HepG2 (cell line): ENCODE measurements at regions not wholly inside any gene's neighbourhood (a gene's known extent, or its start where the extent isn't known, plus 50 kb on each side); places are given as distances from the start of the nearest gene placed in this dataset.

ENCODE experiments used
- ATF5 ChIP-seq: sonication (generic); formaldehyde crosslinking; IDR thresholded peaks from 2 replicates; pipeline ENCODE4 v1.4.0; 2020; ENCODE audit warnings: mild to moderate bottlenecking, low read depth, missing genetic modification reagents
- CSRNP1 ChIP-seq: sonication (generic); formaldehyde crosslinking; IDR thresholded peaks from 2 replicates; pipeline ENCODE4 v1.8.1; 2023; ENCODE audit warnings: mild to moderate bottlenecking, missing genetic modification reagents
- GATA4 ChIP-seq: sonication (generic); IDR thresholded peaks from 2 replicates; pipeline ENCODE4 v1.6.1; 2016; ENCODE audit warnings: antibody characterized with exemption, low read depth, borderline replicate concordance
- GATAD2A ChIP-seq: IDR thresholded peaks from 2 replicates; pipeline ENCODE4 v1.6.1; 2016
- KLF12 ChIP-seq: sonication (generic); formaldehyde crosslinking; IDR thresholded peaks from 2 replicates; pipeline ENCODE4 v1.4.0; 2020; ENCODE audit warnings: missing genetic modification reagents, borderline replicate concordance
- MAFG ChIP-seq: sonication (generic); formaldehyde crosslinking; IDR thresholded peaks from 2 replicates; pipeline ENCODE4 v1.5.1; 2020; ENCODE audit warnings: mild to moderate bottlenecking, missing genetic modification reagents
- NBN ChIP-seq: fragments of 450-650 bp; conservative IDR thresholded peaks from 2 replicates; pipeline ENCODE4 v1.6.1; 2017
- NCOR1 ChIP-seq: fragments of 200-600 bp; sonication (generic); IDR thresholded peaks from 2 replicates; pipeline ENCODE4 v1.7.0; 2017; ENCODE audit warnings: antibody characterized with exemption, low read length, borderline replicate concordance
- RELA ChIP-seq: sonication (generic); formaldehyde crosslinking; IDR thresholded peaks from 2 replicates; pipeline ENCODE4 v1.4.0; 2020; ENCODE audit warnings: missing genetic modification reagents
- TARDBP ChIP-seq: sonication (generic); formaldehyde crosslinking; IDR thresholded peaks from 2 replicates; pipeline ENCODE4 v1.8.0; 2022; ENCODE audit warnings: mild to moderate bottlenecking, missing genetic modification reagents
- ZBTB26 ChIP-seq: IDR thresholded peaks from 2 replicates; pipeline ENCODE4 v1.6.1; 2016; ENCODE audit warnings: missing compliant biosample characterization, missing genetic modification reagents, borderline replicate concordance
- ZBTB34 ChIP-seq: sonication (generic); formaldehyde crosslinking; IDR thresholded peaks from 2 replicates; pipeline ENCODE4 v1.8.0; 2022; ENCODE audit warnings: mild to moderate bottlenecking, missing genetic modification reagents
- ZNF101 ChIP-seq: sonication (generic); formaldehyde crosslinking; IDR thresholded peaks from 2 replicates; pipeline ENCODE4 v1.4.0; 2020; ENCODE audit warnings: mild to moderate bottlenecking, low read depth, missing genetic modification reagents, borderline replicate concordance
- ZNF18 ChIP-seq: sonication (generic); formaldehyde crosslinking; IDR thresholded peaks from 2 replicates; pipeline ENCODE4 v1.8.0; 2022; ENCODE audit warnings: mild to moderate bottlenecking, missing genetic modification reagents; ENCODE audit not compliant: insufficient replicate concordance
- ZNF225 ChIP-seq: sonication (generic); formaldehyde crosslinking; IDR thresholded peaks from 2 replicates; pipeline ENCODE4 v1.4.0; 2020; ENCODE audit warnings: mild to moderate bottlenecking, missing genetic modification reagents
- ZNF451 ChIP-seq: sonication (generic); formaldehyde crosslinking; IDR thresholded peaks from 2 replicates; pipeline ENCODE4 v1.5.0; 2020; ENCODE audit warnings: mild to moderate bottlenecking, missing genetic modification reagents
- ZNF574 ChIP-seq: sonication (generic); formaldehyde crosslinking; IDR thresholded peaks from 2 replicates; pipeline ENCODE4 v1.4.0; 2020; ENCODE audit warnings: missing genetic modification reagents
- ZNF704 ChIP-seq: sonication (generic); formaldehyde crosslinking; IDR thresholded peaks from 2 replicates; pipeline ENCODE4 v1.8.1; 2023; ENCODE audit warnings: mild to moderate bottlenecking, inconsistent platforms, moderate library complexity, missing genetic modification reagents, borderline replicate concordance
- ZNF772 ChIP-seq: sonication (generic); formaldehyde crosslinking; IDR thresholded peaks from 2 replicates; pipeline ENCODE4 v1.5.0; 2020; ENCODE audit warnings: mild to moderate bottlenecking, missing genetic modification reagents

GRCh38 chr14:31968107-31968810 is 108.8 kb upstream of the ARHGAP5 start (continued):
- no peak for TF ChIP-seq ZNF574 (CRISPR knock-in tag)
- no peak for TF ChIP-seq ZBTB34 (CRISPR knock-in tag)
- TF ChIP-seq ZNF101 (CRISPR knock-in tag): no peak
- TF ChIP-seq ZNF772: no peak
- TF ChIP-seq TARDBP (CRISPR knock-in tag): no peak
- no peak for TF ChIP-seq NCOR1
- TF ChIP-seq RELA: no peak
- no peak for TF ChIP-seq ZNF704 (CRISPR knock-in tag)
- TF ChIP-seq CSRNP1 (CRISPR knock-in tag): no peak
- TF ChIP-seq GATA4: no peak
- no peak for TF ChIP-seq KLF12 (CRISPR knock-in tag)
- TF ChIP-seq NBN: no peak; the same call in 1 of the 2 replicates
- TF ChIP-seq ZBTB26 (CRISPR knock-in tag): 0 out of 2 replicates have a peak, but pooled peaks have one; percentile 10
- TF ChIP-seq GATAD2A (CRISPR knock-in tag): 0 out of 2 replicates have a peak, but pooled peaks have one; percentile 7
- TF ChIP-seq ZNF451 (CRISPR knock-in tag): no peak
- no peak for TF ChIP-seq ZNF225 (CRISPR knock-in tag)
- TF ChIP-seq ATF5: no peak
- TF ChIP-seq MAFG: no peak
- no peak for TF ChIP-seq ZNF18 (CRISPR knock-in tag)
